ENCODE measurements at regions not wholly inside any gene's neighbourhood (a gene's known extent, or its start where the extent isn't known, plus 50 kb on each side); places are given as distances from the start of the nearest gene placed in this dataset.

DNA sequence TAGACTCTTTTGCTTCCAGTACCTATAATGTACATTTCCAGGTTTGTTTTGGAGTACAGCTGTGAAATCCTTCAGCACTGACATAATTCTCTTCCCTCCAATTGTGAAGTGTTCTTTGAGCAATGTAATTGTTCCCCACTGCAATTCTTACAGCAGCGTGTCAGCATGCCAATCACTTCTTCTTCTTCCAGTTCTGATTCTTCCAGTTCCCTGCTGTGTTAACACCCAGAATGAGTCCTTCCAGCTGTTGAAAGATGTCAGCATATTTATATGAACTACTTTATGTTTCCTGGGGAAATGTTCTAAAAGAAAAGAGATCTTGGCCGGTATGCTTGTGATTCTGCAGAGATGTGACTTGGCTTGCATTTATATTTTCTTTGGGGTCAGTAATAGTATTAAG, 213.9 kb downstream of the UNC5CL start (continued):
- TF ChIP-seq REST (IDR thresholded peaks at IDR 0.05; ENCODE audit: borderline replicate concordance): no peak
- TF ChIP-seq REST (CRISPR knock-in tag; IDR thresholded peaks at IDR 0.05; ENCODE audit: low read depth): no peak
- TF ChIP-seq ILK (tag; IDR thresholded peaks at IDR 0.05; ENCODE audit: borderline replicate concordance, low read depth): no peak
- TF ChIP-seq, protein P1, sequence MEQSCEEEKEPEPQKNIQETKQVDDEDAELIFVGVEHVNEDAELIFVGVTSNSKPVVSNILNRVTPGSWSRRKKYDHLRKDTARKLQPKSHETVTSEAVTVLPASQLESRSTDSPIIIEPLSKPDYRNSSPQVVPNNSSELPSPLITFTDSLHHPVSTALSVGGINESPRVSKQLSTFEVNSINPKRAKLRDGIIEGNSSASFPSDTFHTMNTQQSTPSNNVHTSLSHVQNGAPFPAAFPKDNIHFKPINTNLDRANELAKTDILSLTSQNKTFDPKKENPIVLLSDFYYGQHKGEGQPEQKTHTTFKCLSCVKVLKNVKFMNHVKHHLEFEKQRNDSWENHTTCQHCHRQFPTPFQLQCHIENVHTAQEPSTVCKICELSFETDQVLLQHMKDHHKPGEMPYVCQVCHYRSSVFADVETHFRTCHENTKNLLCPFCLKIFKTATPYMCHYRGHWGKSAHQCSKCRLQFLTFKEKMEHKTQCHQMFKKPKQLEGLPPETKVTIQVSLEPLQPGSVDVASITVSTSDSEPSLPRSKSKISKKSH (CRISPR knock-in tag; IDR thresholded peaks at IDR 0.05): no peak
